Endothelial cell of umbilical vein (primary cell): ENCODE measurements at regions not wholly inside any gene's neighbourhood (a gene's known extent, or its start where the extent isn't known, plus 50 kb on each side); places are given as distances from the start of the nearest gene placed in this dataset.
"Not testable (repeated sequence)": the region's sequence is repeated elsewhere in the genome, so short reads cannot be mapped to it uniquely, and the experiment has no call there.

Source experiments
- EZH2 ChIP-seq: IDR thresholded peaks from 2 replicates; pipeline ENCODE4 v1.6.1; 2012; ENCODE audit warnings: borderline replicate concordance, low read depth, mild to moderate bottlenecking, moderate library complexity, low read length, inconsistent platforms; ENCODE audit not compliant: severe bottlenecking
- MAX ChIP-seq: IDR thresholded peaks from 2 replicates; pipeline ENCODE4 v1.6.1; 2011; ENCODE audit not compliant: insufficient read depth, insufficient read length
- POLR2A ChIP-seq: IDR thresholded peaks from 2 replicates; pipeline ENCODE4 v1.6.1; 2012; ENCODE audit warnings: low read depth, mild to moderate bottlenecking, control low read depth, low read length
- POLR2AphosphoS5 ChIP-seq: IDR thresholded peaks from 2 replicates; pipeline ENCODE4 v1.6.1; 2012; ENCODE audit warnings: low read depth, mild to moderate bottlenecking, control low read depth, low read length, moderate library complexity; ENCODE audit not compliant: insufficient read depth

- not testable (repeated sequence) for TF ChIP-seq POLR2A, EZH2, MAX, POLR2AphosphoS5
Measured at GRCh38 chr1:145508053-145508452, 82.7 kb upstream of the NBPF20 start.
